ENCODE measurements at regions not wholly inside any gene's neighbourhood (a gene's known extent, or its start where the extent isn't known, plus 50 kb on each side); places are given as distances from the start of the nearest gene placed in this dataset.

DNA sequence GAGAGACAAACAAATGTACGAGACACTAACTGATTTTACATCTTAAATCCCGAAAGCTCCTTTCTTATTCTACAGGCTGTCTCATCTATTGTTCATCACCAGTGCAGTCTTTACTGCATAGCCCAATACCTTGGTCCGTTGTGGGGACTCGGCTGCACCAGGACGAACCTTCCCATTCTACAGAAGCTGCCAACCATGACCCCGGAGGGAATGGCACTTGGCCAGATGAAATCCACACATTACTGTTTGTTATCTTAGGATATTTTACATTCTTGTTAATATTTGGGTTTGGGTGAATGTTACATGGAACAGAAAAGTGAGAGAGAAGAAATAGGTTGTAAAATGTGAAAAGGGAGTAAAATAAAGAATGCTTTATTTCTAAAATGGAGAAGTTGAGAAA is 195.1 kb downstream of the RFC3 start:
- no peak for TF ChIP-seq POLR2A (IDR thresholded peaks at IDR 0.05; ENCODE audit: low read depth, low read length)
- no peak for TF ChIP-seq POLR2AphosphoS5 (IDR thresholded peaks at IDR 0.05; ENCODE audit: low read depth, low read length)
- no peak for TF ChIP-seq TAF1 (IDR thresholded peaks at IDR 0.05; ENCODE audit: borderline replicate concordance, low read depth, low read length)
